Spleen (tissue), 7 donors: ENCODE measurements at regions not wholly inside any gene's neighbourhood (a gene's known extent, or its start where the extent isn't known, plus 50 kb on each side); places are given as distances from the start of the nearest gene placed in this dataset.

Source experiments
- CTCF ChIP-seq, 11 experiments: fragments of 200-600 bp in 7 of 11; fragments of 450-650 bp in 4 of 11; sonication (generic) in 4 of 11; IDR thresholded peaks in 8 of 11; conservative IDR thresholded peaks in 3 of 11; 1 replicate in 7 of 11; 2 replicates in 4 of 11; pipeline versions ENCODE4 v1.4.0 to v1.8.0; 2016 to 2021; ENCODE audit warnings: antibody characterized with exemption in 11 of 11, inconsistent platforms in 4 of 11, mild to moderate bottlenecking in 1 of 11
- POLR2A ChIP-seq, 3 donors: fragments of 450-650 bp; IDR thresholded peaks; one replicate each; pipeline ENCODE4 v1.5.1; 2017; ENCODE audit warnings: antibody characterized with exemption in 3 of 3, mild to moderate bottlenecking in 1 of 3
- POLR2AphosphoS5 ChIP-seq, 3 donors: sonication (generic); formaldehyde crosslinking; IDR thresholded peaks; one replicate each; pipeline ENCODE4 v1.5.1; 2017; ENCODE audit warnings: antibody characterized with exemption in 3 of 3
- donor health status: DM: no; HTN: no; CAD: no; lungs with moderate emphysema.
- donor health status: DM: no; HTN: no; CAD: no.
- donor health status: DM: no; HTN: no; CAD: no.

GRCh38 chr5:87746341-87746740, 333.6 kb upstream of the CCNH start:
- no peak for TF ChIP-seq CTCF (IDR thresholded peaks at IDR 0.05 in 8 of 11, conservative IDR thresholded peaks at IDR 0.05 in 3 of 11)
- TF ChIP-seq POLR2A (IDR thresholded peaks at IDR 0.05), result no peak
- no peak for TF ChIP-seq POLR2AphosphoS5 (IDR thresholded peaks at IDR 0.05)
